LoVo (cell line): ENCODE measurements at regions not wholly inside any gene's neighbourhood (a gene's known extent, or its start where the extent isn't known, plus 50 kb on each side); places are given as distances from the start of the nearest gene placed in this dataset.

Experiments used
- DNase-seq: peaks from one replicate; pipeline ENCODE4 v3.0.0-alpha.2; 2016; ENCODE audit warnings: low spot score

DNA sequence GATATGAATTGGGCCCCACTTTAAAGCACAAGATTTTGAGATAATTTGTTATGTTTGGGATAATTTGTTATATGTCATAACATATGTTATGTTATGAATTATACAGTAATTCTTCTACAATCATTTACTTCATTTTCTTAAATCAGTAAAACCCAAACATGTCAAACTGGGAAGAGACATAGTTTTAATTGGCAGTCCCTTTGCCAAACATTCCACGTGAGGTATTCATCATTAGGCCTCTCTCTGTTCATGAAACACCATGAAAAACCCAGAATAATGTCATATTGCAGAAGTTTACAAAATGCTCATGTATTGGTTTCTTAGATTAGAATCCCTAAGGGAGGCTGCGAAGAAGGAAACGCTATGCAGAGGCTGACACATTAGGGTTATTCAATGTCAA, 89.4 kb upstream of the PDE10A start:
- DNase-seq: no peak

DNA sequence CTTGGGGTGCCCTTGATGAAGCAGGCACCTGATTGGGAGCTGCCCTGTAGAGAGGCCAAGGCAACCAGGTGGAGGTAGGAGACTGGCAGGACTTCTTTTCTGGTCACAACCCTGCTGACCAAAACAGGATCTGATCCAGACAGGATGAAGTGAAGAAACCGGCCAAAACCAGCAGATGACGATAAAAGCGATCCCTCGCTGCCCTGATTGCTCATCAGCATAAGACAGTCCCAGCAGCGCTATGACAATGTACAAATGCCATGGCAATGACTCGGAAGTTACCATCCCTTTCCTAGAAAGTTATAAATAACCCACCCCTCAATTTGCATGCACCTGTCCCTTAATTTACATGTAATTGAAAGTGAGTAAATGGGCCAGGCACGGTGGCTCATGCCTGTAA, 88.4 kb upstream of the PDE10A start:
- no peak for DNase-seq

GRCh38 chr6:165749163-165749562, 86.1 kb upstream of the PDE10A start:
- DNase-seq: no peak

- no peak for DNase-seq
Observed at GRCh38 chr6:165748390-165748789, 85.3 kb upstream of the PDE10A start.

DNA sequence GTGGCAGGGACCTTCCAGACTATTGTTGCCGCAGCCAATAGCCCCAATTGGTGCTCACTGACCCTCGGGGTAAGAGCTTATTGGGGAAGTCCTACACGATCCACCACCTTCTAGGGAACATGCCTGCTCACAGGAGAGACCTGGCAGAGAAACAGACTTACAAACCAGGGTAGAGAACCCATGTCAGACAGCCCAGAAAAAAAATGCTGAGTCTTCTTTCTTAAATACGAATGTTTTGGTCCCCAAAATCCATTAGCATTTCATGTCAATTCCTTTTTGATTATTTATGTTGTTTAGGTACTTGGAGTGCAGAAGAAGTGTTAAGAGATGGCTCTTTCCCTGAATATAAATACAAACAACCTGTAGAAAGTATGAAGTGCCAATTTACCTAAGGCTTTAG, 84.9 kb upstream of the PDE10A start:
- DNase-seq: no peak

GRCh38 chr6:165746331-165746730, 83.3 kb upstream of the PDE10A start:
- DNase-seq: no peak

GRCh38 chr6:165745492-165745891, 82.5 kb upstream of the PDE10A start:
- DNase-seq: no peak

GRCh38 chr6:165744555-165745228, 81.7 kb upstream of the PDE10A start:
- DNase-seq: no peak

- DNase-seq: no peak
Observed at GRCh38 chr6:165743366-165743898, 80.4 kb upstream of the PDE10A start.

DNA sequence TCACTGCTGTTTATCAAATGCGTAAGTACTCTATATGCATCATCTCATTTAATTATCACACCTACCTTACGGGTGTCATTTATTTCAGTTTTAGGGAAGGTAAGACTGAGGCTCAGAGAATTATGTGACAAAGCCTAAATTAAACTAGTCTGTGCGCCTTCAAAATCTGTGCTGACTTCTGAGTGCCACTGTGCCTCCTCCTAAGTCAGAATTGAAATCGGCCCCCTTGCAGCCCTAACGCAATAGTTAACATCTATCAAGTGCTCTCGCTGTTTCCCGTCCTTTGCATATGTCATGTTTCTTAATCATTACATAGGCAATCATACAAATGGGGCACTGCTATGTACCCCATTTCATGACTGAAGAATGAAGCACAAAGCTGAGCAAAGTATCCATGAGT, 79.0 kb upstream of the PDE10A start:
- no peak for DNase-seq

DNA sequence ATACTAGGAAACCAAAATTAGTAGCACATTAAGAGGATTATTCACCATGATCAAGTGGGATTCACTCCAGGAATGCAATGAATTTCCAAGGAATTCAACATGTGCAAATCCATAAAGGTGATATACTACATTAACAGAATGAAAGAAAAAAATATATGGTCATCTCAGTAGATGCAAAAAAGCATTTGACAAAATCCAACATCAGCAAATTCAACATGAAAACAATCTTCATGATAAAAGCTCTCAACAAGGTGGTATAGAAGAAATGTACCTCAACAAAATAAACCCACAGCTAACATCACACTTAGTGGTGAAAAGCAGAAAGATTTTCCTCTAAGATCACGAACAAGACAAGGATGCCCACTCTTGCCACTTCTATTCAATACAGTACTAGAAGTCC, 74.4 kb upstream of the PDE10A start:
- no peak for DNase-seq

GRCh38 chr6:165735065-165735464, 72.0 kb upstream of the PDE10A start:
- no peak for DNase-seq

DNA sequence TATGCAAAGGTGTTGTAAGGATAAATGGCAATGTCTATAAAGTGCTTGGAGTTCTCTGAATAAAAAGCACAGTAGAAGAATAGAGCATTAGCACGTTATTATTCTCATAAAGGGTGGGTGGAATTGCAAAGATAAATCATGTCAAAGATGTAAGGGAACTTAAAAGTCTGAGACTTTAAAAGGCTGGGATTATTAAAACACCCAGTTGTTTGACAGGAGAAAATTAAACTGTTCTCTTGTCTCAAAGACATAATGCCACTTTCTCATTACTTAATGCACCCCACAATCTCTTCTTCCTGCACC, 70.4 kb upstream of the PDE10A start:
- DNase-seq: no peak

DNA sequence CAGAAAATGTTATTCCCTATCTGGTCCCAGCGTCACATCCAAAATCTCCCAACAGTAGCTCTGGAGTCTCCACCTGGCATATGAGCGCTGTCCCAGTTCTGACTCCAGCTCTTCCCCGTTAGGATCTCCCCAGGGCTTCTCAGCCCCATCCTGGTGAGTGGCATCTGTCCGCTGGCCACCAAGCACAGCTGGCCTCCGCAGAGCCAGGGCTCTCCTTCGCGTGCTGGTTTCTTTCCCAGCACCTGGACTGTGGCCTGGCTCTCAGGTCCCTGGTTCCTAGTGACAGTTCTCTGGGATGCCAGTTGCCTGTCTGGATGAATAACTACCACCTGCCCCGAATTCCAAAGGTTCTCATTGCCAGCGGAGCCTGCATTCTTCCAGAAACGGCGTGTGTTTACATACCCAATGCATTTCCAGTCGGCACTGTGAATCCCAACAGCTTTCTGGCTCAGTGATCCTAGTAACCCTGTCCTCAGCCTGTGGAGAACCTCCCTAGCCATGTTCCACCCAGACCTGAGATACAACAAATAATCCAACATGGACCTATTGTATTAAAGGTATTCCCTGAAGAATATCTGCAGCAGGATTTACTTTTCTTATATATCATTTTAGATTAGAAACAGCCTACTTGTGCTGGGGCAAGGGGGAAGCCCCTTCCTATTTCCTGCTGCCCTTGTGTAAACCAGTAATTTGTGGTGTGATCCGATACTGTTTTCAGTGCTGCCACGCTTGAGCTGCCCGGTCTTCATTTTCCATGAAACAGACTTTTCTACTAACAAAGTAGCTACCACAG, 69.9 kb upstream of the PDE10A start:
- DNase-seq: no peak

DNA sequence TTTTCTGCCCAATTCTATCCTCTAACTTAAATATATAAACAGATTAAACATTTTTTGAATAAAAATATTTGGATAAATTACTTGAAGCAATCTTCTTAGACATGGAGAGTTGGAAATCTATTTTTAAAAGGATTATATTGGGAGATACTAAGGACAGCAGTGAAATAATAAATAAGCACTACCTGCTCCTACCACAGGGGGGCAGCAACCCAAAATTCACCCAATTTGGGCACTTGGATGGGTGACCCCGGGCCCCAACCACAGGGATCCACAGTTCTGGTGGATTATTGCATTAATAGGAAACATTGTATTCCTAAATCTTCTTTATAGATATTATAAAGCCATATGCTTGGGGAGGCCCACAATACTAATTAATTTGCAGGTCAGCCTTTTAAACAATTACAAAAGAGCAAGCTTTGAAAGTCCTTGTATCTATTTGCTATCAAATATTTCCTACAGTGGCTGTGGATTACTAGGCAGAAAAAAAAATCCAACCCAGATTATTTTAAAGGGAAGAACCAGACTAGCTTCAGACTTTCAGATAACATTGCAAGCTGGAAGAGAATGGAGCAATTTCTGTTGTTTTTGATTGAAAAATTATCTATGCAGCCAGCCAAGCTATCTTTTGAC, 66.4 kb upstream of the PDE10A start:
- DNase-seq: peak; percentile 8

GRCh38 chr6:165728216-165728615, 65.2 kb upstream of the PDE10A start:
- no peak for DNase-seq

DNA sequence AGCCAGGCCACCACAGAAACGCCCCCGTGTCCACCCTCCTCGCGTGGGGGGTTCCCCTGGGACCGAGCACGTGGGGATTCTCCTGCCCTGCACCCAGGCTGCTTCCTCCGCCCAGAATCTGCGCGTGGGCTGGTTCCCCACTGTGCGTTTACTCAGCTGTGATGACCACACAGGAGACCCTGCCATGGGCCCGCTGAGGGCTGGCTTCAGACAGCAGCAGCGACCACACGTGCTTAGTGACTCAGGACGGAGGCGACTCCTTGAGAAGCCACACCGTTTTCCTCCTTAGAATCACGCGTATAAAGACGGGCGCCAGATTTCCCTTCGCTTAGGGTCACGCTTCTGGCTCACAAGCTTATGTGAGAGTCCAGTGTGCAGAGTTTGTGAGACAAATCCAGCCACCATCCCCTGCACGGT, 63.9 kb upstream of the PDE10A start:
- DNase-seq: no peak

- DNase-seq: no peak
Observed at GRCh38 chr6:165726290-165726875, 63.3 kb upstream of the PDE10A start.

GRCh38 chr6:165725201-165725600, 62.2 kb upstream of the PDE10A start:
- DNase-seq: no peak

- no peak for DNase-seq
Observed at GRCh38 chr6:165723326-165723725, 60.3 kb upstream of the PDE10A start.

DNA sequence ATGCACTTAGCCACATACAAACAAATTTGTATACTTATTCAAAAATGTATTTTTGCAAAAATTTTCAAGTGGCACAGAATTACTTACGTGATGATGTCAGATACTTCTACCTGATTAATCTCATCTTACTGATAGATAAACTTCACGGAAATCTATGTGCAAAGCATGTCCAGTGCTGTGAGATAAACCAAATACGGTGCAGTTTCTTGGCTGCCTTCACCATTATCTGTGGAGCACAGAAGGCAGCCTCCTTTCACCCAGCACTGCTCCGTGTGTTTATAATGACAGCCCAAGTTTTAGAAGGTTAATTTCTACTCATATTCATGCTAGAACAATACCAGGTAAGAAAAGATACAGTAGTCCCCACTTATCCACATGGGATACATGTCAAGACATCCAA, 59.0 kb upstream of the PDE10A start:
- DNase-seq: no peak

GRCh38 chr6:165721356-165721755, 58.3 kb upstream of the PDE10A start:
- no peak for DNase-seq

- DNase-seq: no peak
Observed at GRCh38 chr6:165718491-165718891, 55.5 kb upstream of the PDE10A start.
